WTC11 (cell line): ENCODE measurements at regions not wholly inside any gene's neighbourhood (a gene's known extent, or its start where the extent isn't known, plus 50 kb on each side); places are given as distances from the start of the nearest gene placed in this dataset.

Experiments
- ETV6 ChIP-seq: sonication (generic); formaldehyde crosslinking; IDR thresholded peaks from 2 replicates; pipeline ENCODE4 v1.8.1; 2022; ENCODE audit warnings: mild to moderate bottlenecking, missing genetic modification reagents
- JUN ChIP-seq: sonication (generic); formaldehyde crosslinking; IDR thresholded peaks from 2 replicates; pipeline ENCODE4 v1.8.0; 2023; ENCODE audit warnings: mild to moderate bottlenecking, missing genetic modification reagents
- NFATC4 ChIP-seq: fragments of 250-450 bp; sonication (Bioruptor Pico); IDR thresholded peaks from 2 replicates; pipeline ENCODE4 v1.9.0; 2021; ENCODE audit warnings: mild to moderate bottlenecking
- NR2C2 ChIP-seq: sonication (generic); formaldehyde crosslinking; IDR thresholded peaks from 2 replicates; pipeline ENCODE4 v1.8.0; 2022; ENCODE audit warnings: mild to moderate bottlenecking, missing genetic modification reagents
- NR3C1 ChIP-seq: sonication (generic); formaldehyde crosslinking; conservative IDR thresholded peaks from 2 replicates; pipeline ENCODE4 v1.8.1; 2023; ENCODE audit warnings: low read depth, mild to moderate bottlenecking, missing genetic modification reagents
- RELA ChIP-seq: sonication (generic); formaldehyde crosslinking; IDR thresholded peaks from 2 replicates; pipeline ENCODE4 v1.8.1; 2022; ENCODE audit warnings: missing genetic modification reagents, mild to moderate bottlenecking, borderline replicate concordance
- TEAD4 ChIP-seq: sonication (generic); formaldehyde crosslinking; IDR thresholded peaks from 2 replicates; pipeline ENCODE4 v1.8.0; 2022; ENCODE audit warnings: mild to moderate bottlenecking, missing genetic modification reagents
- ZNF121 ChIP-seq: sonication (generic); formaldehyde crosslinking; IDR thresholded peaks from 2 replicates; pipeline ENCODE4 v1.8.0; 2023; ENCODE audit warnings: missing genetic modification reagents
- TF ChIP-seq, protein P1 (sequence below): fragments of 200-600 bp; IDR thresholded peaks from 2 replicates; pipeline ENCODE4 v1.8.0; 2022; ENCODE audit warnings: antibody characterized with exemption
- TF ChIP-seq, protein P2 (sequence below): sonication (generic); formaldehyde crosslinking; IDR thresholded peaks from 2 replicates; pipeline ENCODE4 v1.8.1; 2023; ENCODE audit warnings: mild to moderate bottlenecking, missing genetic modification reagents, borderline replicate concordance
- TF ChIP-seq, protein P3 (sequence below): sonication (generic); formaldehyde crosslinking; IDR thresholded peaks from 2 replicates; pipeline ENCODE4 v1.8.0; 2022; ENCODE audit warnings: mild to moderate bottlenecking, missing genetic modification reagents
- TF ChIP-seq, protein P4 (sequence below): sonication (generic); formaldehyde crosslinking; IDR thresholded peaks from 2 replicates; pipeline ENCODE4 v1.8.1; 2023; ENCODE audit warnings: mild to moderate bottlenecking, missing genetic modification reagents, moderate library complexity

DNA sequence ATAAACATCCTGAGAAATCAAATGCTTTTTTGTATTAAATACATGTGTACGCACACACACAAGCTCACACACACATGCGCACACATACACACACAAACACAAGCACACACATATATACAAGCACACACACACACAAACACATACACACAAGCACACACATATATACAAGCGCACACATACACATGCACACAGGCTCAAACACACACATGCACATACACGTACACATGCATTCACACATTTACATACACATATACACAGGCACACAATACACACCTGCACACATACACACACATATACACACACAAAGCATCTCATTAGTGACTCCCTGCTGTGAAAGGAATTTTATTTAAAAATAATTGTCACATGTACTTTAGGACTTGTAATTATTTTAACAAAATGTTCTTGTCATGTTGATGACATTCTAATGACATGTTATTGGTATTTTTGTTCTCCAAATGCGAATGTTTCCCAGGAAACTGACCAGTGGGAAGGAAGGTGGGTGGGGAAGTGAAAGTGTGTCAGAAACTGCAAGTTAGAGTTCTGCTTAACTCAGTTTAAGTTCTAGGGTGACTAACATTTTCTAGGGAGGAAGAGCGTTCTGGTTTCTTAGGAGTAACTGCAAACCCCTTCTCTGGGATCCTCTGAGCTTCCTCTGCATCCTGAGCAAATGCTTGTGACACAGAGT, 113.9 kb upstream of the ZNF217 start:
- TF ChIP-seq, protein P1, sequence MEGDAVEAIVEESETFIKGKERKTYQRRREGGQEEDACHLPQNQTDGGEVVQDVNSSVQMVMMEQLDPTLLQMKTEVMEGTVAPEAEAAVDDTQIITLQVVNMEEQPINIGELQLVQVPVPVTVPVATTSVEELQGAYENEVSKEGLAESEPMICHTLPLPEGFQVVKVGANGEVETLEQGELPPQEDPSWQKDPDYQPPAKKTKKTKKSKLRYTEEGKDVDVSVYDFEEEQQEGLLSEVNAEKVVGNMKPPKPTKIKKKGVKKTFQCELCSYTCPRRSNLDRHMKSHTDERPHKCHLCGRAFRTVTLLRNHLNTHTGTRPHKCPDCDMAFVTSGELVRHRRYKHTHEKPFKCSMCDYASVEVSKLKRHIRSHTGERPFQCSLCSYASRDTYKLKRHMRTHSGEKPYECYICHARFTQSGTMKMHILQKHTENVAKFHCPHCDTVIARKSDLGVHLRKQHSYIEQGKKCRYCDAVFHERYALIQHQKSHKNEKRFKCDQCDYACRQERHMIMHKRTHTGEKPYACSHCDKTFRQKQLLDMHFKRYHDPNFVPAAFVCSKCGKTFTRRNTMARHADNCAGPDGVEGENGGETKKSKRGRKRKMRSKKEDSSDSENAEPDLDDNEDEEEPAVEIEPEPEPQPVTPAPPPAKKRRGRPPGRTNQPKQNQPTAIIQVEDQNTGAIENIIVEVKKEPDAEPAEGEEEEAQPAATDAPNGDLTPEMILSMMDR: no peak
- TF ChIP-seq NR2C2 (no peak), NR3C1 (CRISPR knock-in tag) (no peak), JUN (no peak), RELA (CRISPR knock-in tag) (no peak), ETV6 (no peak), ZNF121 (CRISPR knock-in tag) (no peak), NFATC4 (CRISPR knock-in tag) (no peak), TEAD4 (CRISPR knock-in tag) (no peak)
- TF ChIP-seq, protein P2, sequence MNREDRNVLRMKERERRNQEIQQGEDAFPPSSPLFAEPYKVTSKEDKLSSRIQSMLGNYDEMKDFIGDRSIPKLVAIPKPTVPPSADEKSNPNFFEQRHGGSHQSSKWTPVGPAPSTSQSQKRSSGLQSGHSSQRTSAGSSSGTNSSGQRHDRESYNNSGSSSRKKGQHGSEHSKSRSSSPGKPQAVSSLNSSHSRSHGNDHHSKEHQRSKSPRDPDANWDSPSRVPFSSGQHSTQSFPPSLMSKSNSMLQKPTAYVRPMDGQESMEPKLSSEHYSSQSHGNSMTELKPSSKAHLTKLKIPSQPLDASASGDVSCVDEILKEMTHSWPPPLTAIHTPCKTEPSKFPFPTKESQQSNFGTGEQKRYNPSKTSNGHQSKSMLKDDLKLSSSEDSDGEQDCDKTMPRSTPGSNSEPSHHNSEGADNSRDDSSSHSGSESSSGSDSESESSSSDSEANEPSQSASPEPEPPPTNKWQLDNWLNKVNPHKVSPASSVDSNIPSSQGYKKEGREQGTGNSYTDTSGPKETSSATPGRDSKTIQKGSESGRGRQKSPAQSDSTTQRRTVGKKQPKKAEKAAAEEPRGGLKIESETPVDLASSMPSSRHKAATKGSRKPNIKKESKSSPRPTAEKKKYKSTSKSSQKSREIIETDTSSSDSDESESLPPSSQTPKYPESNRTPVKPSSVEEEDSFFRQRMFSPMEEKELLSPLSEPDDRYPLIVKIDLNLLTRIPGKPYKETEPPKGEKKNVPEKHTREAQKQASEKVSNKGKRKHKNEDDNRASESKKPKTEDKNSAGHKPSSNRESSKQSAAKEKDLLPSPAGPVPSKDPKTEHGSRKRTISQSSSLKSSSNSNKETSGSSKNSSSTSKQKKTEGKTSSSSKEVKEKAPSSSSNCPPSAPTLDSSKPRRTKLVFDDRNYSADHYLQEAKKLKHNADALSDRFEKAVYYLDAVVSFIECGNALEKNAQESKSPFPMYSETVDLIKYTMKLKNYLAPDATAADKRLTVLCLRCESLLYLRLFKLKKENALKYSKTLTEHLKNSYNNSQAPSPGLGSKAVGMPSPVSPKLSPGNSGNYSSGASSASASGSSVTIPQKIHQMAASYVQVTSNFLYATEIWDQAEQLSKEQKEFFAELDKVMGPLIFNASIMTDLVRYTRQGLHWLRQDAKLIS: no peak
- TF ChIP-seq, protein P3, sequence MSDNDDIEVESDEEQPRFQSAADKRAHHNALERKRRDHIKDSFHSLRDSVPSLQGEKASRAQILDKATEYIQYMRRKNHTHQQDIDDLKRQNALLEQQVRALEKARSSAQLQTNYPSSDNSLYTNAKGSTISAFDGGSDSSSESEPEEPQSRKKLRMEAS (CRISPR knock-in tag): no peak
- TF ChIP-seq, protein P4, sequence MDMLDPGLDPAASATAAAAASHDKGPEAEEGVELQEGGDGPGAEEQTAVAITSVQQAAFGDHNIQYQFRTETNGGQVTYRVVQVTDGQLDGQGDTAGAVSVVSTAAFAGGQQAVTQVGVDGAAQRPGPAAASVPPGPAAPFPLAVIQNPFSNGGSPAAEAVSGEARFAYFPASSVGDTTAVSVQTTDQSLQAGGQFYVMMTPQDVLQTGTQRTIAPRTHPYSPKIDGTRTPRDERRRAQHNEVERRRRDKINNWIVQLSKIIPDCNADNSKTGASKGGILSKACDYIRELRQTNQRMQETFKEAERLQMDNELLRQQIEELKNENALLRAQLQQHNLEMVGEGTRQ: no peak
